ENCODE measurements at regions not wholly inside any gene's neighbourhood (a gene's known extent, or its start where the extent isn't known, plus 50 kb on each side); places are given as distances from the start of the nearest gene placed in this dataset.

DNA sequence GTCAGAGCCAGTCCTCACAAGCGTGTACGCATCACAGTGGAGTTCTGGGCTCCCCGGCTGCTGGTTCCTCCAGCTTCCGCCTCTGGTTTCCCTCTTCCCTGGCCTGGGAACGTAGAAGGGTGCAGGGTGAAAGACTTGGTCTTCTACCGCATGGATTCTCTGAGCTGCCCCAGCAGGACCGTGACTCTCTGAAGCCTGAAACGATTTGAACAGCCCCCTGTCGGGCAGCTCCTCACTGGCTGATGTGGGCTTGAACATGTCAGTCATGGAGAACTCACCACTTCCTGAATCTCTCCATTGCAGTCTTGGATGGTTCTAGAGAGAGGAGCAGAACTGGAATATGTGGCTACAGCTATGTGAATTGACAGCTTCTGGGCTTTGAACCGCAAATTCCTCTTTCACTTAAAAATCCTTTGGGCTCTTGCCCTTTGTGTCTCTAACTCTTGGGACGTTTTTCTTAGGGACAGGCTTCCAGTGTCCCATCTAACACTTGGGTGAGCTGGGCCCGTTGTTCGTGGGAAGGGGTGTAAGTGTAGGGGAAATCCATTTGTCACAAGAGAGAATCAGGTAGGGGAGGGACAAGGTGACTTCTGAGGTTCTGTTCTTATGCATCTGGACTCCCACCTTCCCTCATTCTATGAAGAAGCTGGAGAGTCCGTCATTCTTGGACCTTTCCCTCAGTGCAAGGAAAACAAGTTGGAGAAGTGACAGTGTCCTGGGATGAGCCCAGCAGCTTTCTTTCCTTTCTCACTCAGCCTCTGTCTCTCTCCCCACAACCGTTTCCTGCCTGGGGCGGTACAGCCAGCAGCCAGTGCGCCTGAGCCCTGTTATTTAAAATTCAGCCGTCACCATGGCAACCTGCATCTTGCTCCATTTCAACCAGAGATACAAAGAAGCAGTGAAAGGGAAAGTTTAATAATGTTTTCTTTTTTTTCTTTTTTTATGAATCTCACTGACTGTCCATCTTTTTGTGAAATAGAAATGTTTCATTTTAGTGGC is 84.7 kb downstream of the PTTG1 start:
- TF ChIP-seq, protein P1, sequence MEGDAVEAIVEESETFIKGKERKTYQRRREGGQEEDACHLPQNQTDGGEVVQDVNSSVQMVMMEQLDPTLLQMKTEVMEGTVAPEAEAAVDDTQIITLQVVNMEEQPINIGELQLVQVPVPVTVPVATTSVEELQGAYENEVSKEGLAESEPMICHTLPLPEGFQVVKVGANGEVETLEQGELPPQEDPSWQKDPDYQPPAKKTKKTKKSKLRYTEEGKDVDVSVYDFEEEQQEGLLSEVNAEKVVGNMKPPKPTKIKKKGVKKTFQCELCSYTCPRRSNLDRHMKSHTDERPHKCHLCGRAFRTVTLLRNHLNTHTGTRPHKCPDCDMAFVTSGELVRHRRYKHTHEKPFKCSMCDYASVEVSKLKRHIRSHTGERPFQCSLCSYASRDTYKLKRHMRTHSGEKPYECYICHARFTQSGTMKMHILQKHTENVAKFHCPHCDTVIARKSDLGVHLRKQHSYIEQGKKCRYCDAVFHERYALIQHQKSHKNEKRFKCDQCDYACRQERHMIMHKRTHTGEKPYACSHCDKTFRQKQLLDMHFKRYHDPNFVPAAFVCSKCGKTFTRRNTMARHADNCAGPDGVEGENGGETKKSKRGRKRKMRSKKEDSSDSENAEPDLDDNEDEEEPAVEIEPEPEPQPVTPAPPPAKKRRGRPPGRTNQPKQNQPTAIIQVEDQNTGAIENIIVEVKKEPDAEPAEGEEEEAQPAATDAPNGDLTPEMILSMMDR (IDR thresholded peaks at IDR 0.05) = no peak
- TF ChIP-seq POLR2A (IDR thresholded peaks at IDR 0.05) = no peak
- no peak for TF ChIP-seq EP300 (IDR thresholded peaks at IDR 0.05)
- TF ChIP-seq POLR2AphosphoS5 (IDR thresholded peaks at IDR 0.05) = no peak

Data from suprapubic skin (tissue), 4 donors.